A172 (cell line): ENCODE measurements at regions not wholly inside any gene's neighbourhood (a gene's known extent, or its start where the extent isn't known, plus 50 kb on each side); places are given as distances from the start of the nearest gene placed in this dataset.

Experiments used
- DNase-seq: peaks from one replicate; pipeline ENCODE4 v3.0.0-alpha.2; 2015; ENCODE audit warnings: low spot score

DNA sequence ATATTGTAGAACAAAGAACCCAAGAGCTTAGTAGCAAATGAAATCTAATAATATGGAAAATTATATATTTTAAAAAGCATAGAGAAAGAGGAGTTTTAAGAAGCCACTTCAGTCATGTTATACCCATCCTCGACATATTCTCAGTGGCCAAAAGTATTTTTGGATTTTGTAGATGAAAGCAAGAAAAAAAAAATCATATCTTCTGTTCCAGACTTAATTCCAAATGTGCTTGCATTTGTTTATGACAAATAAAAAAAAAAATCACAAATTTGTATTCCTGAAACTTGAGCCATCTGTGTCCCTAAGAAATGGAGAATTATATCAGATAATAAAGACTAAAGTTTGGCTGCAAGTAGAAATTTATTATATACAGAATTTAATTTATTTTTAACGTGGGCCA lies 1482.4 kb upstream of the PABPC4L start:
- DNase-seq: no peak

GRCh38 chr4:135672202-135672601 lies 1470.6 kb upstream of the PABPC4L start:
- no peak for DNase-seq

DNA sequence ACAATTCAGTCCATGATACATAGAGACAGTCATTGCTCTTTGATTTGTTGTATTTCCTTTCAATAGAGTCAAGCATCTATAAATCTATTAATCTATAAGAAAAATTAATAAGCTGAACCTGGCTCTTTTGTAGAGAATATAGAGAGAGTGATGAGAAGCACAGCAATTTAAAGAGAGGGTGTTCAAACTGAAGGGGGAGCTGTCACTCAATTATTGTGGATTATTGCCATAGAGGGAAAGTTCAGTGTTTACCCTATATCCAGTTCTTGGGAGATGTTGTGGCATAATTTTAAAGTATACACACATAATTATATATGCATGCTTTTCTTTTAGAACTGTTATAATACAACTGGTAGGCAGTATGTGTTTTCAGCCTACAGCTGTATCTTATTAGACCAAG lies 1469.0 kb upstream of the PABPC4L start:
- no peak for DNase-seq
